Panc1 (cell line): ENCODE measurements at regions not wholly inside any gene's neighbourhood (a gene's known extent, or its start where the extent isn't known, plus 50 kb on each side); places are given as distances from the start of the nearest gene placed in this dataset.

ENCODE experiments used
- ATAC-seq: fragments of 200-7000 bp; cut with Tn5 transposase; 2 replicates; pipeline ENCODE4 v1.9.1; 2020; ENCODE audit warnings: mild to moderate bottlenecking, moderate library complexity
- BruUV-seq: library from RNA; stranded (reverse); fragments of 400-500 nt; replicated peaks from 2 replicates; lab custom pipeline; 2021; lab: Mats Ljungman, UMichigan
- CTCF ChIA-PET: fragments of 300-600 bp; sonication (Branson Sonifier 250); formaldehyde crosslinking; loops from one replicate; lab custom pipeline; 2022; ENCODE audit warnings: antibody characterized with exemption; lab: Charles Lee
- POLR2A ChIA-PET: fragments of 300-600 bp; sonication (Branson Sonifier 250); formaldehyde crosslinking; loops from one replicate; lab custom pipeline; 2022; ENCODE audit warnings: antibody characterized with exemption; lab: Charles Lee
- DNase-seq: peaks from one replicate; pipeline ENCODE4 v3.0.0-alpha.2; 2010; ENCODE audit warnings: low read depth, low spot score
- H3K27ac ChIP-seq: 2 replicates; pipeline ENCODE4 v1.5.1; 2011; ENCODE audit warnings: mild to moderate bottlenecking, low read length, inconsistent platforms
- H3K27me3 ChIP-seq: fragments of 200-500 bp; sonication (Bioruptor generic); 2 replicates; pipeline ENCODE4 v1.6.0; 2014; ENCODE audit warnings: low read length, inconsistent platforms; ENCODE audit not compliant: control insufficient read depth, insufficient read depth
- H3K36me3 ChIP-seq: fragments of 200-500 bp; sonication (Bioruptor generic); 2 replicates; pipeline ENCODE4 v1.5.1; 2014; ENCODE audit warnings: inconsistent platforms, mild to moderate bottlenecking, low read length, moderate library complexity; ENCODE audit not compliant: control insufficient read depth, insufficient read depth
- H3K4me1 ChIP-seq: 2 replicates; pipeline ENCODE4 v1.5.1; 2011; ENCODE audit warnings: inconsistent platforms, mild to moderate bottlenecking, low read length, moderate library complexity; ENCODE audit not compliant: control insufficient read depth, insufficient read depth
- H3K4me3 ChIP-seq, 2 experiments: 2 replicates each; pipeline ENCODE4 v1.5.1; 2011 to 2012; ENCODE audit warnings: low read depth in 2 of 2, low read length in 2 of 2, mild to moderate bottlenecking in 2 of 2, inconsistent platforms in 1 of 2, moderate library complexity in 1 of 2
- H3K9me3 ChIP-seq: fragments of 200-500 bp; sonication (Bioruptor generic); 2 replicates; pipeline ENCODE4 v1.5.1; 2014; ENCODE audit warnings: low read depth, mild to moderate bottlenecking, inconsistent platforms, low read length, moderate library complexity; ENCODE audit not compliant: control insufficient read depth, insufficient read depth
- POLR2AphosphoS5 ChIP-seq: IDR thresholded peaks from 2 replicates; pipeline ENCODE4 v1.6.1; 2012; ENCODE audit warnings: mild to moderate bottlenecking, low read depth, low read length, moderate library complexity
- SIN3A ChIP-seq: IDR thresholded peaks from 2 replicates; pipeline ENCODE4 v1.6.1; 2012; ENCODE audit warnings: low read depth, mild to moderate bottlenecking, low read length, moderate library complexity, borderline replicate concordance; ENCODE audit not compliant: insufficient read depth
- TCF7L2 ChIP-seq: IDR thresholded peaks from 2 replicates; pipeline ENCODE4 v1.6.1; 2011; ENCODE audit warnings: mild to moderate bottlenecking, low read depth, low read length, inconsistent platforms
- in situ Hi-C: cut with HindIII; loops from 2 replicates; pipeline ENCODE4 v1.10.0; 2016; ENCODE audit warnings: low sequenced_read_pairs, low pct_unique_long_range_greater_than_20kb
- intact Hi-C: fragments of 100-400 bp; cut with micrococcal nuclease; formaldehyde crosslinking; loops from one replicate; pipeline ENCODE4 v1.10.0; 2022; ENCODE audit not compliant: unreplicated experiment
- TF ChIP-seq, protein P1 (sequence below): fragments of 450-650 bp; IDR thresholded peaks from 2 replicates; pipeline ENCODE4 v1.5.1; 2017; ENCODE audit warnings: mild to moderate bottlenecking
- TF ChIP-seq, protein P2 (sequence below), 2 experiments: IDR thresholded peaks; 2 replicates each; pipeline ENCODE4 v1.6.1; 2011 to 2012; ENCODE audit warnings: low read depth in 2 of 2, control low read depth in 1 of 2, low read length in 1 of 2, mild to moderate bottlenecking in 1 of 2, moderate library complexity in 1 of 2; ENCODE audit not compliant: insufficient read depth in 1 of 2

DNA sequence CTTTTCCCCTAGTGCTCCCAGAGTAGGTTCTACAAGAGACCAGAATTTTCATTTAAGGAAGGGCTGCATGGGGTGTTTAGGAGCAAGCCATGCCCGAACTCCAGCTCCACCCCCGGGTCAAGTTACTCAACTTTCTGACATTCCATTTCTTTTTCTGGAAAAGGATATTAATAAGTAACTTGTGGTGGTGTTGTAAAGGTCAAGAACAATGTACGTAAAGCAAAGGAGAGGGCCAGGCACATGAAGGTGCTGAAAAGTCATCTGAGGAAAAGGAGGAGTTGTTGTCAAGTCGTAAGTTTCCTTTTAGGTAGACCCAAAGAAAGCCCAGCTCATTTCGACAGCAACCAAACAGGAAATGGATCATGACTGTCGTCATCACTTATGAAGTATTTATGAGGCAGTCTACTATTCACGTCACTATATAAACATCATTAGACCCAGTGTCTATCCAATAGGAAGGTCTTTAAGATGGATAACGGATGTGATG, 319.6 kb upstream of the IL12A start:
- POLR2A ChIA-PET = no interaction called here
- BruUV-seq = no TSS peak
- intact Hi-C loops (no loop called here), in situ Hi-C loops (no loop called here)
- TF ChIP-seq SIN3A (no peak), POLR2AphosphoS5 (no peak), TCF7L2 (no peak)
- TF ChIP-seq, protein P1, sequence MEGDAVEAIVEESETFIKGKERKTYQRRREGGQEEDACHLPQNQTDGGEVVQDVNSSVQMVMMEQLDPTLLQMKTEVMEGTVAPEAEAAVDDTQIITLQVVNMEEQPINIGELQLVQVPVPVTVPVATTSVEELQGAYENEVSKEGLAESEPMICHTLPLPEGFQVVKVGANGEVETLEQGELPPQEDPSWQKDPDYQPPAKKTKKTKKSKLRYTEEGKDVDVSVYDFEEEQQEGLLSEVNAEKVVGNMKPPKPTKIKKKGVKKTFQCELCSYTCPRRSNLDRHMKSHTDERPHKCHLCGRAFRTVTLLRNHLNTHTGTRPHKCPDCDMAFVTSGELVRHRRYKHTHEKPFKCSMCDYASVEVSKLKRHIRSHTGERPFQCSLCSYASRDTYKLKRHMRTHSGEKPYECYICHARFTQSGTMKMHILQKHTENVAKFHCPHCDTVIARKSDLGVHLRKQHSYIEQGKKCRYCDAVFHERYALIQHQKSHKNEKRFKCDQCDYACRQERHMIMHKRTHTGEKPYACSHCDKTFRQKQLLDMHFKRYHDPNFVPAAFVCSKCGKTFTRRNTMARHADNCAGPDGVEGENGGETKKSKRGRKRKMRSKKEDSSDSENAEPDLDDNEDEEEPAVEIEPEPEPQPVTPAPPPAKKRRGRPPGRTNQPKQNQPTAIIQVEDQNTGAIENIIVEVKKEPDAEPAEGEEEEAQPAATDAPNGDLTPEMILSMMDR = no peak
- TF ChIP-seq, protein P2, sequence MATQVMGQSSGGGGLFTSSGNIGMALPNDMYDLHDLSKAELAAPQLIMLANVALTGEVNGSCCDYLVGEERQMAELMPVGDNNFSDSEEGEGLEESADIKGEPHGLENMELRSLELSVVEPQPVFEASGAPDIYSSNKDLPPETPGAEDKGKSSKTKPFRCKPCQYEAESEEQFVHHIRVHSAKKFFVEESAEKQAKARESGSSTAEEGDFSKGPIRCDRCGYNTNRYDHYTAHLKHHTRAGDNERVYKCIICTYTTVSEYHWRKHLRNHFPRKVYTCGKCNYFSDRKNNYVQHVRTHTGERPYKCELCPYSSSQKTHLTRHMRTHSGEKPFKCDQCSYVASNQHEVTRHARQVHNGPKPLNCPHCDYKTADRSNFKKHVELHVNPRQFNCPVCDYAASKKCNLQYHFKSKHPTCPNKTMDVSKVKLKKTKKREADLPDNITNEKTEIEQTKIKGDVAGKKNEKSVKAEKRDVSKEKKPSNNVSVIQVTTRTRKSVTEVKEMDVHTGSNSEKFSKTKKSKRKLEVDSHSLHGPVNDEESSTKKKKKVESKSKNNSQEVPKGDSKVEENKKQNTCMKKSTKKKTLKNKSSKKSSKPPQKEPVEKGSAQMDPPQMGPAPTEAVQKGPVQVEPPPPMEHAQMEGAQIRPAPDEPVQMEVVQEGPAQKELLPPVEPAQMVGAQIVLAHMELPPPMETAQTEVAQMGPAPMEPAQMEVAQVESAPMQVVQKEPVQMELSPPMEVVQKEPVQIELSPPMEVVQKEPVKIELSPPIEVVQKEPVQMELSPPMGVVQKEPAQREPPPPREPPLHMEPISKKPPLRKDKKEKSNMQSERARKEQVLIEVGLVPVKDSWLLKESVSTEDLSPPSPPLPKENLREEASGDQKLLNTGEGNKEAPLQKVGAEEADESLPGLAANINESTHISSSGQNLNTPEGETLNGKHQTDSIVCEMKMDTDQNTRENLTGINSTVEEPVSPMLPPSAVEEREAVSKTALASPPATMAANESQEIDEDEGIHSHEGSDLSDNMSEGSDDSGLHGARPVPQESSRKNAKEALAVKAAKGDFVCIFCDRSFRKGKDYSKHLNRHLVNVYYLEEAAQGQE (IDR thresholded peaks at IDR 0.05; ENCODE audit: insufficient read depth in 1 of 2, low read depth in 2 of 2, low read length in 1 of 2) = no peak
- CTCF ChIA-PET = no interaction called here
- Histone ChIP-seq H3K27me3 (no peaks in the 10 kb centered on the region), H3K4me3 (no peak overlapping the region), H3K4me1 (no peaks in the 10 kb centered on the region), H3K9me3 (no peaks in the 10 kb centered on the region), H3K36me3 (no peaks in the 10 kb centered on the region), H3K27ac (no peak overlapping the region)
- ATAC-seq (no peak), DNase-seq (no peak)

DNA sequence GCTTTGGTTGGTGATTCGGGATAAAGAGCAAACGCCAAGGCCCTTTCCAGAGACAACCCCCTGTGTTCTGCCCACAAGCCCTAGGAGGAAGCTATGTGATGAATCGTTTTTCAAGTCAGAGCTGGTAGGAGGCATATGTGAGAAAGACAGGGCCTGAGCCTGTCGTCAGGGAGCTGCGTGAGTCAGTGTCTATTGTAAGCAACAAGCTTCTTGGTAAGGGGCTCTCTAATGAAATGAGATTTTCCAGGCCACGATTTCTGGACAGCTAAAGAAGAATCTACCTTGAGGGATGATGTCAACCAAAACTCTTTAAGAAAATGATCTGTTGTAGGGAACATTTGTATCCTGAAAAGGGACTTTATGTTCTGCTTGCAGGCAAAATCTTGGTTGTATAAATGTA, 318.9 kb upstream of the IL12A start:
- no peak for DNase-seq
- POLR2A ChIA-PET = no interaction called here
- TF ChIP-seq, protein P1 = no peak
- TF ChIP-seq, protein P2 (IDR thresholded peaks at IDR 0.05; ENCODE audit: insufficient read depth in 1 of 2, low read depth in 2 of 2, low read length in 1 of 2) = no peak
- no peak for TF ChIP-seq TCF7L2
- no peak for TF ChIP-seq POLR2AphosphoS5
- TF ChIP-seq SIN3A = no peak
- CTCF ChIA-PET = no interaction called here
- no peaks in the 10 kb centered on the region for H3K9me3 ChIP-seq
- no peaks in the 10 kb centered on the region for H3K36me3 ChIP-seq
- no TSS peak for BruUV-seq
- intact Hi-C loops = no loop called here
- H3K4me3 ChIP-seq = no peak overlapping the region
- no peak overlapping the region for H3K27ac ChIP-seq
- in situ Hi-C loops = no loop called here
- ATAC-seq = no peak
- no peaks in the 10 kb centered on the region for H3K4me1 ChIP-seq
- H3K27me3 ChIP-seq = no peaks in the 10 kb centered on the region
